Fibroblast of lung (primary cell): ENCODE measurements at regions not wholly inside any gene's neighbourhood (a gene's known extent, or its start where the extent isn't known, plus 50 kb on each side); places are given as distances from the start of the nearest gene placed in this dataset.
"Not testable (repeated sequence)": the region's sequence is repeated elsewhere in the genome, so short reads cannot be mapped to it uniquely, and the experiment has no call there.

Experiments
- CTCF ChIP-seq, 2 donors: IDR thresholded peaks in 1 of 2; conservative IDR thresholded peaks in 1 of 2; 1 replicate in 1 of 2; 2 replicates in 1 of 2; pipeline ENCODE4 v1.5.1; 2011 to 2012; ENCODE audit warnings: low read length in 2 of 2, control low read depth in 1 of 2, inconsistent platforms in 1 of 2, low read depth in 1 of 2, mild to moderate bottlenecking in 1 of 2
- EZH2 ChIP-seq: IDR thresholded peaks from 2 replicates; pipeline ENCODE4 v1.5.1; 2012; ENCODE audit warnings: low read length, control low read depth, mild to moderate bottlenecking; ENCODE audit errors: missing control alignments

GRCh38 chr1:82776730-82777129 lies 976.0 kb downstream of the ADGRL2 start:
- TF ChIP-seq CTCF (conservative IDR thresholded peaks at IDR 0.05 in 1 of 2, IDR thresholded peaks at IDR 0.05 in 1 of 2; ENCODE audit: low read depth in 1 of 2, low read length in 2 of 2); EZH2: not testable (repeated sequence)
